ENCODE measurements at regions not wholly inside any gene's neighbourhood (a gene's known extent, or its start where the extent isn't known, plus 50 kb on each side); places are given as distances from the start of the nearest gene placed in this dataset.

DNA sequence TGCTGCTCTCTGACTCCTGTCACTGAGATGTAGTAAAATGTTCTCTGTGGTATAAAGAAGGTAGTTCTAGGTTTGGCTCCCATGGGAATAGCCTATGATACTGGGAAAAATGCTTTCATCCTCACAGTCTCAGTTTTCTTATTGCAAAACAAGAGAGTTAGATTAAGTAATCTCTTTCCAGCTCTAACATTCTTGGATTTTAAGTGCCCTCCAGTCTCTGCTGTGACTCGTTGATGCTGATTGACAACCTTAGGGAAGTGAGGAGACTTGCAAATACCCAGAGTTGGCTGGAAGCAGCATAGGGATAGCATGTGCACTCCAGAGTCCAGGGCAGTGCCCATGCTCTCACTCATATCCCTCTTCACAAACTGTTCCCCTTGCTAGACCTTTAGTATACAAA, 534.9 kb downstream of the SLC4A3 start:
- TF ChIP-seq, protein P1, sequence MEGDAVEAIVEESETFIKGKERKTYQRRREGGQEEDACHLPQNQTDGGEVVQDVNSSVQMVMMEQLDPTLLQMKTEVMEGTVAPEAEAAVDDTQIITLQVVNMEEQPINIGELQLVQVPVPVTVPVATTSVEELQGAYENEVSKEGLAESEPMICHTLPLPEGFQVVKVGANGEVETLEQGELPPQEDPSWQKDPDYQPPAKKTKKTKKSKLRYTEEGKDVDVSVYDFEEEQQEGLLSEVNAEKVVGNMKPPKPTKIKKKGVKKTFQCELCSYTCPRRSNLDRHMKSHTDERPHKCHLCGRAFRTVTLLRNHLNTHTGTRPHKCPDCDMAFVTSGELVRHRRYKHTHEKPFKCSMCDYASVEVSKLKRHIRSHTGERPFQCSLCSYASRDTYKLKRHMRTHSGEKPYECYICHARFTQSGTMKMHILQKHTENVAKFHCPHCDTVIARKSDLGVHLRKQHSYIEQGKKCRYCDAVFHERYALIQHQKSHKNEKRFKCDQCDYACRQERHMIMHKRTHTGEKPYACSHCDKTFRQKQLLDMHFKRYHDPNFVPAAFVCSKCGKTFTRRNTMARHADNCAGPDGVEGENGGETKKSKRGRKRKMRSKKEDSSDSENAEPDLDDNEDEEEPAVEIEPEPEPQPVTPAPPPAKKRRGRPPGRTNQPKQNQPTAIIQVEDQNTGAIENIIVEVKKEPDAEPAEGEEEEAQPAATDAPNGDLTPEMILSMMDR (conservative IDR thresholded peaks at IDR 0.05): no peak
- H3K27ac ChIP-seq: no peak overlapping the region

GRCh38 chr2:220163486-220163885, 536.1 kb downstream of the SLC4A3 start:
- TF ChIP-seq, protein P1 (conservative IDR thresholded peaks at IDR 0.05): no peak
- no peak overlapping the region for H3K27ac ChIP-seq

DNA sequence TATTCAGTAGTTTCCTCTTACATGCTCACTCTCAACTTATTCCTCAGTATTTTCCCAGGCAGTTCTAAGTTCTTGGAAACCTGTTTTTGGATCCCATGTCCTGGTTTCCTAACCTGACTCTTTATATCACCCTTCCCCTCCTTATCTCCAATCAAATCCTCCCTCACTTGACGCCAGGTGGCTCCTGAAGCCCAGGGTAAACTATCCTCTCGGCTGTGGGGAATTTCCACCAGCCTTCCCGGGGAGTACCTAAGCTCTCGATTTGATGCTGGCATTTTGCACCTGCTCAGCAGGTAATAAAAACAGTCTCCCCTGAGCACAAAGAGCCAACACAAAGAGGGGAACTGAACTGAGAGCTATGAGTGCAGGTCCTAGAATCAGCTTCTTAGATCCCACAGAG, 538.0 kb downstream of the SLC4A3 start:
- TF ChIP-seq, protein P1 (conservative IDR thresholded peaks at IDR 0.05): peak; percentile 26; the same call in 1 of the 2 replicates
- H3K27ac ChIP-seq: no peak overlapping the region

- H3K27ac ChIP-seq: no peak overlapping the region
- TF ChIP-seq, protein P1 (conservative IDR thresholded peaks at IDR 0.05): no peak
These were observed 539.2 kb downstream of the SLC4A3 start for GRCh38 chr2:220166616-220167015.

DNA sequence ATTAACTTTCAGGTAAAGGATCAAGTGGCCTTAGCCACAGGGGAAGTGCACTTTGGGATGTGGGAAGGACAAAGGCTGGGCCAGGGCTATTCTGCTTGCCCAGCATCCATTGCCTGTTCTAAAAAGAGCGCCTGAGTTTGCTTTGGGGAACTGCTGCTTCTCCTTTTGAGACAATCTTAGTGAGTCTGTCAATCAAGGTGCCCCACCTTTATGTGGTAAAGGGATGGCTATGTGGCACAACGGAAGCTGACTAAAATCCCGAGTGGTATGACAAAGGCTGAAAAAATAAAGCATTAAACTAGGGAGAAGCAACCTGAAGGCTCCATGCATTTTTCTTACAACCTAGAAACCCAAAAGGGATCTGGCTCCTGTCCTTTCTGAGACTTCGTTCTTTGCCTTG, 540.5 kb downstream of the SLC4A3 start:
- TF ChIP-seq, protein P1 (conservative IDR thresholded peaks at IDR 0.05): no peak
- H3K27ac ChIP-seq: no peak overlapping the region

- TF ChIP-seq, protein P1 (conservative IDR thresholded peaks at IDR 0.05): no peak
- no peak overlapping the region for H3K27ac ChIP-seq
These were observed 541.6 kb downstream of the SLC4A3 start for GRCh38 chr2:220168891-220169546.

GRCh38 chr2:220174826-220175225, 547.4 kb downstream of the SLC4A3 start:
- TF ChIP-seq, protein P1 (conservative IDR thresholded peaks at IDR 0.05): no peak
- no peak overlapping the region for H3K27ac ChIP-seq

Data from VCaP (cell line).